ENCODE measurements at regions not wholly inside any gene's neighbourhood (a gene's known extent, or its start where the extent isn't known, plus 50 kb on each side); places are given as distances from the start of the nearest gene placed in this dataset.
"Not testable (repeated sequence)": the region's sequence is repeated elsewhere in the genome, so short reads cannot be mapped to it uniquely, and the experiment has no call there.

GRCh38 chr3:177890359-177890683, 645.9 kb upstream of the KCNMB2 start:
- H3K4me3 ChIP-seq (ENCODE audit: low read depth, low read length): no peak overlapping the region
- TF ChIP-seq CTCF (IDR thresholded peaks at IDR 0.05; ENCODE audit: insufficient read depth, low read depth, low read length): no peak
- no peak for DNase-seq (ENCODE audit: low read depth)

- H3K4me3 ChIP-seq (ENCODE audit: low read depth, low read length); DNase-seq (ENCODE audit: low read depth): not testable (repeated sequence)
Observed at GRCh38 chr3:177891569-177891968, 644.7 kb upstream of the KCNMB2 start.

GRCh38 chr3:177893331-177893730, 642.9 kb upstream of the KCNMB2 start:
- DNase-seq (ENCODE audit: low read depth): peak; percentile 23

GRCh38 chr3:177894081-177894728, 642.0 kb upstream of the KCNMB2 start:
- peak; percentile 29 for DNase-seq (ENCODE audit: low read depth)

More at GRCh38 chr3:177893331-177893730, 642.9 kb upstream of the KCNMB2 start:
- TF ChIP-seq CTCF (IDR thresholded peaks at IDR 0.05; ENCODE audit: insufficient read depth, low read depth, low read length): peak; percentile 51
- no peak overlapping the region for H3K4me3 ChIP-seq (ENCODE audit: low read depth, low read length)

DNA sequence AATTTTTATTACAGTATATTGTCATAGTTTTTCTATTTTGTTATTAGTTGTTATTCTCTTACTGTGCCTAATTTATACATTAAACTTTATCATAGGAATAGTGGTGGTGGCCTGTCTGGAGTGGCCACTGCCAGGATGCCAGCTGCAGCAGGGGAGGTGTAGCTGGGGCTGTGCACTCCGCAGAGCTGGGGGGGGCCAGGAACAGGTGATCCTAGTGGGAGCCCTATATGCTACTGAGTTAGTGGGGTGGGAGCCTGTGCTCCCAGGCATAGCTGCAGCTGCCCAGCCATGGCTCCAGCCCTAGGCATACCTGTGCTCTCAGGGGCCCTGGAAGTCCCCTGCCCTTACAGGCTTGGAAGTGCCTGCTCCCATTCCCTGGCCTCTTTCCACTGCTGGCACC, 638.1 kb upstream of the KCNMB2 start:
- DNase-seq (ENCODE audit: low read depth): no peak
- no peak for TF ChIP-seq CTCF (IDR thresholded peaks at IDR 0.05; ENCODE audit: insufficient read depth, low read depth, low read length)
- H3K4me3 ChIP-seq (ENCODE audit: low read depth, low read length): no peak overlapping the region

More at GRCh38 chr3:177894081-177894728, 642.0 kb upstream of the KCNMB2 start:
- H3K4me3 ChIP-seq (ENCODE audit: low read depth, low read length): no peak overlapping the region
- no peak for TF ChIP-seq CTCF (IDR thresholded peaks at IDR 0.05; ENCODE audit: insufficient read depth, low read depth, low read length)

DNA sequence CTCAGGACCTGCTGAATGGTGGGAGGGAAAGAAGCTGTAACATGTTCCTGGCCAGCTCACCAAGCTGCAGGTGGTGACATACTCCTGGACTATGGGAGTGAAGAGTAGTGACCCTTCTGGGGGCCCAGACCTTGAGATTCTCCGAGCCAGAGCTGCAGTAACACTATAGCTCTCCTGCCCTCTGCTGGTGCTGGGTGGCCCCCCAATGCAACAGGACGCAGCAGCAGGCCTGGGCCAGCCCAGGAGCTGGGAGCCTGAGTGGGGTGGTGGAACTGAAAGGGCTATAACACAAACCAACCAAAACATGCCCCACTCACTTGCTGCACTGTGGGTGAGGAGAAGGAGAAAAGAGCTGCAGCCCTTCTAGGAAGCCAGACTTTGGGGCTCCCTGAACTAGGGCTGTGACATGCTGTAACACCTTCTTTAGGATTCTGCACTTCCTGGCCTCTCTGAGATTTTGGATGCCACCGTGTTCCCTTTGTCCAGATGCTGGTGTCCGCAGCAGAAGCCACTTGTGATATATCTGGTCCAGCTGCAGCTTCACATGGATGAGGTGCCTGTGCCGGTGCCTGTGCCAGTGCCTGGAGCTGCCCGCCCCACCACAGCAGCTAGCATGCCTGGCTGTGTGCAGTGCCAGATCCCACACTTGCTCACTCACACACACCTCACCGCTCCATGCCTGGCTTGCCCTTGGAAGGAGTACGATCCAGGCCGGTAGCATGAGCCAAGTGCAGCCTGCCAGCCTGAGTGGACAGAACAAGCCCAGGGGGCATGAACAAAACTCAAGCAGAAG, 636.8 kb upstream of the KCNMB2 start:
- DNase-seq (ENCODE audit: low read depth): no peak

More for the DNA sequence above, 636.8 kb upstream of the KCNMB2 start:
- no peak for TF ChIP-seq CTCF (IDR thresholded peaks at IDR 0.05; ENCODE audit: insufficient read depth, low read depth, low read length)
- no peak overlapping the region for H3K4me3 ChIP-seq (ENCODE audit: low read depth, low read length)
